ENCODE measurements at regions not wholly inside any gene's neighbourhood (a gene's known extent, or its start where the extent isn't known, plus 50 kb on each side); places are given as distances from the start of the nearest gene placed in this dataset.

DNA sequence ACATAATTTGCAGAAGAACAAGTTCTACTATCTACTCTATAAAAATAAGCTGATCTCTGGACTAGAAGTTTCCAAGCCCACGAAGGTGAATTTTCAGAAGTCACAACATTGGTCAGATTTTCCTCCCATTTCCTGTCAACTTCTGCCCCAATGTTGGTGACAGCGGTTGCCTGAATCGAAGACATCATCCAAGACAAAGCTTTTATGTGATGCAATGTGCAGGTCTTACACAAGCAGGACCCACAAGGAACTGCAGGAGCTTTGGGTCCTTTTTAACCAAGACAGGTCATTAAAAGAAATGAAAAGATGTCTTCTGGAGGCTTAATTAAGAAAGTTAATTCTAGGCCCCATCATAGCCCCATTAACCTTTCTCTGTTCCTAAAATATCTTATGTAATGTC, 125.6 kb upstream of the BLID start:
- TF ChIP-seq, protein P1, sequence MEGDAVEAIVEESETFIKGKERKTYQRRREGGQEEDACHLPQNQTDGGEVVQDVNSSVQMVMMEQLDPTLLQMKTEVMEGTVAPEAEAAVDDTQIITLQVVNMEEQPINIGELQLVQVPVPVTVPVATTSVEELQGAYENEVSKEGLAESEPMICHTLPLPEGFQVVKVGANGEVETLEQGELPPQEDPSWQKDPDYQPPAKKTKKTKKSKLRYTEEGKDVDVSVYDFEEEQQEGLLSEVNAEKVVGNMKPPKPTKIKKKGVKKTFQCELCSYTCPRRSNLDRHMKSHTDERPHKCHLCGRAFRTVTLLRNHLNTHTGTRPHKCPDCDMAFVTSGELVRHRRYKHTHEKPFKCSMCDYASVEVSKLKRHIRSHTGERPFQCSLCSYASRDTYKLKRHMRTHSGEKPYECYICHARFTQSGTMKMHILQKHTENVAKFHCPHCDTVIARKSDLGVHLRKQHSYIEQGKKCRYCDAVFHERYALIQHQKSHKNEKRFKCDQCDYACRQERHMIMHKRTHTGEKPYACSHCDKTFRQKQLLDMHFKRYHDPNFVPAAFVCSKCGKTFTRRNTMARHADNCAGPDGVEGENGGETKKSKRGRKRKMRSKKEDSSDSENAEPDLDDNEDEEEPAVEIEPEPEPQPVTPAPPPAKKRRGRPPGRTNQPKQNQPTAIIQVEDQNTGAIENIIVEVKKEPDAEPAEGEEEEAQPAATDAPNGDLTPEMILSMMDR (IDR thresholded peaks at IDR 0.05): no peak
- Histone ChIP-seq H3K36me3 (no peaks in the 10 kb centered on the region), H3K27ac (no peak overlapping the region), H3K9me3 (no peaks in the 10 kb centered on the region), H3K4me3 (ENCODE audit: low read depth in 1 of 2, low read length in 1 of 2) (no peak overlapping the region), H3K4me1 (ENCODE audit: control insufficient read depth in 1 of 2, insufficient read depth in 1 of 2, low read depth in 1 of 2, low read length in 1 of 2) (peaks cover 10 to 12% of the 10 kb centered on the region in 2 experiments), H3K27me3 (no peaks in the 10 kb centered on the region)

- TF ChIP-seq, protein P1 (IDR thresholded peaks at IDR 0.05): no peak
- Histone ChIP-seq H3K27ac (no peak overlapping the region), H3K36me3 (no peaks in the 10 kb centered on the region), H3K27me3 (no peaks in the 10 kb centered on the region), H3K9me3 (no peaks in the 10 kb centered on the region), H3K4me3 (ENCODE audit: low read depth in 1 of 2, low read length in 1 of 2) (no peak overlapping the region), H3K4me1 (ENCODE audit: control insufficient read depth in 1 of 2, insufficient read depth in 1 of 2, low read depth in 1 of 2, low read length in 1 of 2) (peaks cover 11 to 14% of the 10 kb centered on the region in 2 experiments)
These were observed 124.6 kb upstream of the BLID start for GRCh38 chr11:122240638-122241037.

DNA sequence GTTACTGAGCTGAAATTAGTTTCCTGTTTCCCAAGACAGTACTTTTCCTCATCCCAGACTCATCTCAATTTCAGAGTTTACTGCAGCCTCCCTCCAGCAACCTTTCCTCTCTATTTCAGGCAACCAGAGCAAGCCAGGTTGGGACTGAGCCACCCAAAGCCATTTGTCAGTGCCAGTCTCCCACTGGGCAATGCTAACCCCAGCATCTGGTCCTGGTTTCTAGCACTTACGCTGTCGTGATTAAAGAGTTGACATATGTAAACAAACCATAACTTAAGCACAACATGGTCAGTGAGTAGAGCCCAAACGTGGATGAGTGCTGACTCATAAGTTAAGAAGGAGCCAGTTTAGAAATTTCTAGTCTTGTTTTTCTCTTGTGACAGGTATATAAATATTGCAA, 119.6 kb upstream of the BLID start:
- Histone ChIP-seq H3K27me3 (no peaks in the 10 kb centered on the region), H3K4me3 (ENCODE audit: low read depth in 1 of 2, low read length in 1 of 2) (no peak overlapping the region), H3K36me3 (no peaks in the 10 kb centered on the region), H3K27ac (no peak overlapping the region), H3K4me1 (ENCODE audit: control insufficient read depth in 1 of 2, insufficient read depth in 1 of 2, low read depth in 1 of 2, low read length in 1 of 2) (peaks cover 4 to 6% of the 10 kb centered on the region in 2 experiments), H3K9me3 (no peaks in the 10 kb centered on the region)
- TF ChIP-seq, protein P1 (IDR thresholded peaks at IDR 0.05): no peak

GRCh38 chr11:122234780-122235179, 118.8 kb upstream of the BLID start:
- H3K27ac ChIP-seq: no peak overlapping the region
- H3K9me3 ChIP-seq: no peaks in the 10 kb centered on the region
- no peak overlapping the region for H3K4me3 ChIP-seq (ENCODE audit: low read depth in 1 of 2, low read length in 1 of 2)
- H3K4me1 ChIP-seq (ENCODE audit: control insufficient read depth in 1 of 2, insufficient read depth in 1 of 2, low read depth in 1 of 2, low read length in 1 of 2): peaks cover 4 to 6% of the 10 kb centered on the region in 2 experiments
- no peaks in the 10 kb centered on the region for H3K36me3 ChIP-seq
- TF ChIP-seq, protein P1 (IDR thresholded peaks at IDR 0.05): no peak
- H3K27me3 ChIP-seq: no peaks in the 10 kb centered on the region

DNA sequence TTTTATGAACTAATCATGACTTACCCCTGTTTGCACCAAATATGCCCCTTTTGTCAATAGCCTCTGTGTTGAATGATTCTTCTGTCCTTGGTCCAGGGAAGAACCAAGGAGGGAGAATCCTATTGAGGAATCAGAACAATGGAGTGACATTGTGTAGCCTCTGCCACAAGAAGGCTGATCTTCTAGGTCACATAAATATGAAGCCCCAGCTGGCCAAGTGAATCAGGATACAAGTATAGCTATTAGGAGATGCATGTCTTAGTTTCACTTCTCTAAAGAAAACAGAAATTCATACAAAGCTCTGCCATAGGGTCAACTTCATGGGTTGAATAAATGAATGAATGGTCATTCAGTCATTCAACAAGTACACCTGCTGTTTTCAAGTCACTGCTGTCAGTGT, 118.2 kb upstream of the BLID start:
- Histone ChIP-seq H3K36me3 (no peaks in the 10 kb centered on the region), H3K27ac (no peak overlapping the region), H3K4me3 (ENCODE audit: low read depth in 1 of 2, low read length in 1 of 2) (no peak overlapping the region), H3K27me3 (no peaks in the 10 kb centered on the region), H3K9me3 (no peaks in the 10 kb centered on the region), H3K4me1 (ENCODE audit: control insufficient read depth in 1 of 2, insufficient read depth in 1 of 2, low read depth in 1 of 2, low read length in 1 of 2) (peaks cover 4 to 6% of the 10 kb centered on the region in 2 experiments)
- TF ChIP-seq, protein P1 (IDR thresholded peaks at IDR 0.05): no peak

- Histone ChIP-seq H3K9me3 (no peaks in the 10 kb centered on the region), H3K4me1 (ENCODE audit: control insufficient read depth in 1 of 2, insufficient read depth in 1 of 2, low read depth in 1 of 2, low read length in 1 of 2) (peaks cover 4 to 6% of the 10 kb centered on the region in 2 experiments), H3K4me3 (ENCODE audit: low read depth in 1 of 2, low read length in 1 of 2) (no peak overlapping the region), H3K27me3 (no peaks in the 10 kb centered on the region), H3K36me3 (no peaks in the 10 kb centered on the region), H3K27ac (no peak overlapping the region)
- TF ChIP-seq, protein P1 (IDR thresholded peaks at IDR 0.05): no peak
These were observed 117.0 kb upstream of the BLID start for GRCh38 chr11:122232985-122233384.

All from neutrophil (primary cell).